ENCODE measurements at regions not wholly inside any gene's neighbourhood (a gene's known extent, or its start where the extent isn't known, plus 50 kb on each side); places are given as distances from the start of the nearest gene placed in this dataset.

- TF ChIP-seq ZNF707 (tag by site-specific recombination; IDR thresholded peaks at IDR 0.05), result no peak
- no peak for TF ChIP-seq BCL11B (tag by site-specific recombination; IDR thresholded peaks at IDR 0.05; ENCODE audit: low read depth)
- no peak for TF ChIP-seq ZFP3 (tag by site-specific recombination; IDR thresholded peaks at IDR 0.05; ENCODE audit: low read depth)
- no peak for TF ChIP-seq OSR2 (tag by site-specific recombination; IDR thresholded peaks at IDR 0.05)
- TF ChIP-seq, protein P1, sequence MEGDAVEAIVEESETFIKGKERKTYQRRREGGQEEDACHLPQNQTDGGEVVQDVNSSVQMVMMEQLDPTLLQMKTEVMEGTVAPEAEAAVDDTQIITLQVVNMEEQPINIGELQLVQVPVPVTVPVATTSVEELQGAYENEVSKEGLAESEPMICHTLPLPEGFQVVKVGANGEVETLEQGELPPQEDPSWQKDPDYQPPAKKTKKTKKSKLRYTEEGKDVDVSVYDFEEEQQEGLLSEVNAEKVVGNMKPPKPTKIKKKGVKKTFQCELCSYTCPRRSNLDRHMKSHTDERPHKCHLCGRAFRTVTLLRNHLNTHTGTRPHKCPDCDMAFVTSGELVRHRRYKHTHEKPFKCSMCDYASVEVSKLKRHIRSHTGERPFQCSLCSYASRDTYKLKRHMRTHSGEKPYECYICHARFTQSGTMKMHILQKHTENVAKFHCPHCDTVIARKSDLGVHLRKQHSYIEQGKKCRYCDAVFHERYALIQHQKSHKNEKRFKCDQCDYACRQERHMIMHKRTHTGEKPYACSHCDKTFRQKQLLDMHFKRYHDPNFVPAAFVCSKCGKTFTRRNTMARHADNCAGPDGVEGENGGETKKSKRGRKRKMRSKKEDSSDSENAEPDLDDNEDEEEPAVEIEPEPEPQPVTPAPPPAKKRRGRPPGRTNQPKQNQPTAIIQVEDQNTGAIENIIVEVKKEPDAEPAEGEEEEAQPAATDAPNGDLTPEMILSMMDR (tag by site-specific recombination; IDR thresholded peaks at IDR 0.05), result no peak
- no peak for TF ChIP-seq ZNF510 (tag by site-specific recombination; IDR thresholded peaks at IDR 0.05; ENCODE audit: insufficient replicate concordance)
- TF ChIP-seq KLF1 (tag by site-specific recombination; IDR thresholded peaks at IDR 0.05), result no peak
- TF ChIP-seq ZNF184 (tag by site-specific recombination; IDR thresholded peaks at IDR 0.05), result no peak
- TF ChIP-seq ZBTB49 (tag by site-specific recombination; IDR thresholded peaks at IDR 0.05; ENCODE audit: low read depth), result no peak
- TF ChIP-seq REST (tag by site-specific recombination; IDR thresholded peaks at IDR 0.05), result no peak
- TF ChIP-seq ZNF792 (tag by site-specific recombination; IDR thresholded peaks at IDR 0.05), result no peak
- TF ChIP-seq, protein P2, sequence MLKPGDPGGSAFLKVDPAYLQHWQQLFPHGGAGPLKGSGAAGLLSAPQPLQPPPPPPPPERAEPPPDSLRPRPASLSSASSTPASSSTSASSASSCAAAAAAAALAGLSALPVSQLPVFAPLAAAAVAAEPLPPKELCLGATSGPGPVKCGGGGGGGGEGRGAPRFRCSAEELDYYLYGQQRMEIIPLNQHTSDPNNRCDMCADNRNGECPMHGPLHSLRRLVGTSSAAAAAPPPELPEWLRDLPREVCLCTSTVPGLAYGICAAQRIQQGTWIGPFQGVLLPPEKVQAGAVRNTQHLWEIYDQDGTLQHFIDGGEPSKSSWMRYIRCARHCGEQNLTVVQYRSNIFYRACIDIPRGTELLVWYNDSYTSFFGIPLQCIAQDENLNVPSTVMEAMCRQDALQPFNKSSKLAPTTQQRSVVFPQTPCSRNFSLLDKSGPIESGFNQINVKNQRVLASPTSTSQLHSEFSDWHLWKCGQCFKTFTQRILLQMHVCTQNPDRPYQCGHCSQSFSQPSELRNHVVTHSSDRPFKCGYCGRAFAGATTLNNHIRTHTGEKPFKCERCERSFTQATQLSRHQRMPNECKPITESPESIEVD (tag by site-specific recombination; IDR thresholded peaks at IDR 0.05), result no peak
- TF ChIP-seq YY1 (tag by site-specific recombination; IDR thresholded peaks at IDR 0.05), result no peak
These were observed 239.4 kb upstream of the THRB start for GRCh38 chr3:24734019-24734418.

Measured in HEK293 (cell line).